ENCODE measurements at regions not wholly inside any gene's neighbourhood (a gene's known extent, or its start where the extent isn't known, plus 50 kb on each side); places are given as distances from the start of the nearest gene placed in this dataset.

DNA sequence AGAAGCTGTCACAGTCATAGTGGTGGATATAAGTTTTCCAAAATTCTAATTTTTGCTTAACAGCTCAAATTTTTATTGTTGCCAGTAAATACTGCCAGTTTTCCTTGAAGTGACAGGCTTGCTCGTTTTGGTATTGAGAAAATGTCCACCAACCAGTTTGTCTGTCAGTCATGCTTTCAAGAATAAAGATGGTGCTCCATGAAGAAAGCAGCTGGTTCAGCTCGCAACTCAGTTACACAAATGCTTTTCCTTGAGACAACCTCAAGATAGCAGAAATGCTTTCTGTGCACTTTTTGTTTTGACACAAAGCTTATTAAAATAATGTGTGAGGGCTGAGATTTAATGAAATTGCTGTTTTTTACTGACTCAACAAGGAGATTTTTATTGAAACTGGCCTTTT lies 135.7 kb downstream of the LRRC70 start:
- no peak for DNase-seq (ENCODE audit: low read depth)

DNA sequence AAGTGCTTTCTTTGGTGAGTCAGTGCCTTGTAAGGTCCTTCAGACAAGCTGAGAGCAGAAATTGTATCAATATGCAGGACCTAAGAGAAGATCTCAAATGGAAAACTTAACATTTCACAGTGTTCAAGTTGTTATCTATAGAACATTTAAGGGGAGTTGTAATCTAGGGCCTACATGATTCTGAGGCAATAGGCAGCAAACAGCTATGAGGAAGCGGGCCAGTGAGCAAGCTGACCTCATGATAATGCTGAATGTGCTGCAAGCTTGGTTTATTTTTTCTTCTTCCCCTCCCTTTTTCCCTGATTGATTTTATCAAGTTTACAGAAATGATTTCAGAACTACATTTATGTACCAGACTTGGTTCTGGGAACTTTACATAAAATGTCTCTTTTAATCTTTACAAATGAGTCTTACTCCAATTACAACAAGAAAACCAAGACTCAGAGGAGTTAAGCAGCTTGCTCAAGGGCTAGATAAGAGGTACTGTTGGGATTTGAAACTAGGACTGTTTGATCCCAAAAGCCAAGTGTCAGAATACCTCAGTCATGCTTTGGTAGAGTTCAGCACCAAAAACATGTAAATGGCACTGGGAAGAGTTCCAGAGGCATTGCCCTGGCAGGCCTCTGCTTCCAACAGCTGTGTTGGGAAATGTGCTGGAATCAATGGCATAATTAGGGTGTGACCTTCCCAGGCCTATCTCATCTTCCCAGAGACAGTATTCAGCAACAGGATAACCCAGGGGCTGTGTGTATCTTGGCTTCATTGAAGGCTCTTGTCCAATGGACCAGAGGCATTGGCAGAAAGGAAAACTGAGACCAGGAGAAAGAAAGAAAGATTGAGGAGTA lies 130.1 kb downstream of the LRRC70 start:
- no peak for DNase-seq (ENCODE audit: low read depth)

DNA sequence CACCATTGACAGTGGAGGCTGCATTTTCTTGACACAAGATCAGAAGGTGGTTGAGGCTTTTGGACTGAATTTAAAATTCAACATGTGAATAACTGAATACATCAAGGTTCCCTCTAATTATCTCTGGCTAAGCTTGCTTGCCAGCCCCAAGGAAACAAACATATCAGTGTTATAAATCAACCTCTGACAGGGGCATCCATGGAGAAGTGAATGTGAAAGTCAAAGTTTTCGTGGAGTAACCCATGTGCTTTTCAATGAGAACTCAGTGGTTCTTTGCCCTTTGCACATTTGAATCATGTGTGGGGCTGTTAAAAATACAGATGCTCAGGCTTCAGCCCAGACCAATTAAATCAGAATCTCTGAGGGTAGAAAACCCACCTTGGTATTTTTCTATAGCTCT lies 128.9 kb downstream of the LRRC70 start:
- no peak for DNase-seq (ENCODE audit: low read depth)

DNA sequence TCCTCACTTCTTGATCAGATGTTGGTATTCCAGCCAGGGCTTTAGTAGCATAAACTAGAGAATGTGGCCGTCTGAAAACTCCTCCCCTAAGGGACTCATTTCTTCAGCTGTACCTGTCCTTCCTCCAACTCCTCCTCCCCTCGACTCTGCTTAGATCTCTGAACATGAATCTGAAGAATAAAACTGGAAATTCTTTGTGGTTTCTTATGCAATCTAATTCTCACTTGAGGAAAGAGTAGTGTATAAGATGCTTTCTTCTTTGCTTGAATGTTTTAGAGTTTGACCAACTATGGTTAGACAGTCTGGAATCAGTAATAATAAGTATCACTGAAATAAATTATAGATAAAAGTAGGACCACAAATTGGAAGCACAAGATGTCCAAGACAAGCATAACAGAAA lies 128.5 kb downstream of the LRRC70 start:
- no peak for DNase-seq (ENCODE audit: low read depth)

DNA sequence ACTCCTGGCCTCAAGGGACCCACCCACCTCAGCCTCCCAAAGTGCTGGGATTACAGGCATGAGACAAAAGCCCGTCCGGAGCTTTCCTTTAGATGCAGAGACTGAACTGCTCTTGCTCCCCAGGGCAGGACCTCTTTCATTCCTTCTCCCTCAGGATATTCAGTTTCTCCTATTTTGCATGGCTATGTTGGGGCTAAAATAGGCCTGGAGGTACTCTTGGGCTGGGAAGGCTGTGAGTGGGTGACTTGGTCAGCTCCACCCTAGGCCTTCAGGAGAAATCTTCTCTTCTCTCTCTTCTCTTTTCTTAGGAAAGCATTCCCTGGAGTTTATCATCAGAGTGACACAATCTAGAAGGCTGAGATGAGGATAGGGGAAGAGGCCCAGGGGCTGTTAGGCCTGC lies 126.4 kb downstream of the LRRC70 start:
- DNase-seq (ENCODE audit: low read depth): no peak

DNA sequence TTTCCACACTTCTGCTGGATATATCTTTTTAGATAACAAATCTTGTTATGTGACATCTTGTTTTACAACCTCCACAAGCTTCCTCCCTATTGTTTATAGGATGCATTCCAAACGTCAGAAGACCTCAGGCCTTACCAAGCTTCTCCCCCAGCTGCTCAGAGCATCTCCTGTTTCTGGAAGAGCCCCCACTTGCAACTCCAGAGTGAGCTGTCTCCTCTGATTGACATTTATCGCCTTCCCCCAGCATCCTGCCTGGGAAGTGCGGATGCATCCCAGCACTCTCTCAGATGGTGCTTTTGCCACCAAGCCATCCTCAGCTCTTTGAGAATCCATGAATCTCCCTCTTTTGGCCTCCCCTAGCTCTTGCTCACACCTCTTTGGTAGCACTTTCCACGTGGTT lies 123.5 kb downstream of the LRRC70 start:
- DNase-seq (ENCODE audit: low read depth): no peak

DNA sequence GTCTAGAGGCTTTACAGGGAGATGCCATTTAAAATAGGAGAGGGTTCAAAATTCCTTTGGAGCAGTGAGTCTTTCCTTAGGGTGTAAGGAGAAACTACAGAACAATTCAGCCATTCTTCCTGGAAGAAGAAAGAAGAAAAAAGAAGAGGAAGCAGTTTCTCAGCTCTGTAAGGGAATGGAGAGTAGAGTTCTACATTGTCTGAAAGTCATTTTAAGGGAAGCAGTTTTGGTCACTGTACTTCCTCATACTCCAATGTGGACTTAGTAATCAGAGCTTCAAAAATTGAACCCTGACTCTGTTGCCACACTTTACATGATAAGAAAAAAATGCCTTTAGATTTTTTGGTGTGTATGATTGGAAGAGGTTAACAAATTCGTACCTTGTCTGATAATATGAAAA lies 122.4 kb downstream of the LRRC70 start:
- DNase-seq (ENCODE audit: low read depth): no peak

DNA sequence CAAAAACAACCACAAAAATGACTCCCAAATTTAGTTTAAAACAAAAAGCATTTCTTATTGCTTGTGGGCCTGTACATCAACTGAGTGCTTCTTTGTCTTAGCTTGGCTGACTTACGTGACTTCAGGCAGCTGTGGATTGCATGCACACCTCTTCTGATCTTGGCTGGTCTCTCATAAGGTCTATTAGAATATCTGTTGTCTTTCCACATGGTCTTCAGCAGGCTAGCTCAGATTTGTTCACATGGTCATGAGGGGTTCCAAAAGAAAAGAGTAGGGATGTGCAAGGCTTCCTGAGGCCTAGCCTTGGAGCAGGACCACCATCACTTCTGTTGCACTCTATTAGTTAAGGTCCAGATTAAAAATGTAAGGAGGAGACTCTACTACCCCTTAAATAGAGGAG lies 120.1 kb downstream of the LRRC70 start:
- DNase-seq (ENCODE audit: low read depth): no peak

DNA sequence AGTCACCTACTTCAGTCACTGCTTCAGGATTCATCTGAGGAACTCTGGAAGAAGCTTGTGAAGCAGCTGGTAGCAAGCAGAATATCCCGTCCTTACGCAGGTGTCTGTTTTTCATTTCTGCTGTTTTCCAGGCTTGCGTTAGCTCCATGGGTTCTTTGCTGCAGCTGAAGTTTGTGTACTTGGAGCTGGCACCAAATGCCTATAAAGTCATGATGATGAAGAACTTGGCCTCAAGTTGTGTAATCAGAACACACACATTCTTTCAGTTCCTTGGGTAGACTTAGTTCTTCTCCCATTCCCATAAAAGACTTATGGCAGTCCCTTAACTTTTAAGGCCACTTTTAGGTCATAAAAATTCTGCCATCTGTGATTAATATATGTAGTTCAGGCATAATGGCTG lies 116.7 kb downstream of the LRRC70 start:
- DNase-seq (ENCODE audit: low read depth): no peak

DNA sequence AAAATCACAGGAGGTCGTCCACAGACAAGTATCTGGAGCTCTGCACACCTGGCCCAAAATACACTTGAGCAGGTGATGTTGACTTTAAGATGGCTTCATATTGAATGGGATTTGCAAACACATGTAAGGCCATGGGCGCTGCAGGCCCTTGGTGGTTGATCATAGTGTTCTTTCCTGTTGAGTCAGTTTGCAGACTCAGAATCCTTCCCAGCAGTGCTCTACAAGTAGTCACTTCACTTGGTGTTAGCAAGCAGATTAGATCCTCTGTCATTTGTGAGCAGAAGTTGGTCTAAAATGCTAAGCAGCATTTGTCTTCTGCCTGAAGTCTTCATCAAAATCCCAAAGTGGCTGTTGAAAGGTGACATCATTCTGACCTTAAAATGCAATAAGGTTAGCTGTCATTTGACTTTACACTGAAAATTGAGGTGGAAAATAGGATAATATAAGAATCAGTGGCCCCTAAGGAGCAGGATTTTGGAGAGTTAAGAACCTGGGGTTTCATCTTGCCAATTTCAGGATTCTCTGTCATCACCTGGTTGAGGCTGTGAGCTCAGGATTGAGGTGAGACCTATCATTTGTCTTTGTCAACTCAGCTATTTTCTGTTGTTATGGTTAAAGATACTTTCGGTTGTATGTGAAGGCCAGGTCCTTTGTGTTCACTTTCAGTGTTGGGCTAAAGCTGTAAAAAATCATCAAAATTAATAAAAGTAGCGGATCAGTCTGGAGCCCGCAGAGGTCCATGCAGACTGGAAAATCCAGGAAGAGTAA lies 114.5 kb downstream of the LRRC70 start:
- DNase-seq (ENCODE audit: low read depth): no peak

DNA sequence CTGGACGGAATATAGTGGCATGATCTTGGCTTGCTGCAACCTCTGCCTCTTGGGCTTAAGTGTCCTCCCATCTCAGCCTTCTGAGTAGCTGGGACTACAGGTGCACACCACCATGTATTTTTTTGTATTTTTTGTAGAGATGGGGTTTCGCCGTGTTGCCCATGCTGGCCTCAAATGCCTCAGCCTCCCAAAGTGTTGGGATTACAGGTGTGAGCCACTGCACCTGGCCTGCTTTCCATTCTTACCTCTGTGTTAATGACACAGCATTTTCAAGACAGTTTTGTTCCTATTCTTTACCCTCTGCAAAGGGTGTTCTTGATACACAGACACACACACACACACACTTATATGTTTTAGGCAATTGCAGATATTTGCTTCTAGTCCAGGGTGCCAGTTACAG lies 113.3 kb downstream of the LRRC70 start:
- no peak for DNase-seq (ENCODE audit: low read depth)

DNA sequence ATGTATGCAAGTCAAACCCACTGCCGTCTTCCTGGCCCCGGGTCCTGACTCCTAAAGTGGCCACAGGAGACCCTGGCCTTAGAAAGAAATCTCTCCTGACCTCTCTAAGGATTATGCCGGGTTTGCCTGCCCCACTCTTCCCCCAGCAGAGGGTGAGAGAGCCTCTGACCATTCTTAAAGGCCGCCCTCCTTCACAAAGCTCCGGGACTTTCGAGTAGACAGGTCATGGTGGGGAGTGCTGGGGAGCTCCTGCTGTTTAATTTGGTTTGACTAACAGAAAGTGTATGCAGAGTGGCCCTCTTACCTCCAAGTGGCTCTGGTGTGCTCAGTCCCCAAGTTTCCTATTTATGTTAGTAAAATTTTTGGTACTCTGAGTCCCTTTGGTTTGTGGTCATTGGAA lies 111.8 kb downstream of the LRRC70 start:
- DNase-seq (ENCODE audit: low read depth): no peak

DNA sequence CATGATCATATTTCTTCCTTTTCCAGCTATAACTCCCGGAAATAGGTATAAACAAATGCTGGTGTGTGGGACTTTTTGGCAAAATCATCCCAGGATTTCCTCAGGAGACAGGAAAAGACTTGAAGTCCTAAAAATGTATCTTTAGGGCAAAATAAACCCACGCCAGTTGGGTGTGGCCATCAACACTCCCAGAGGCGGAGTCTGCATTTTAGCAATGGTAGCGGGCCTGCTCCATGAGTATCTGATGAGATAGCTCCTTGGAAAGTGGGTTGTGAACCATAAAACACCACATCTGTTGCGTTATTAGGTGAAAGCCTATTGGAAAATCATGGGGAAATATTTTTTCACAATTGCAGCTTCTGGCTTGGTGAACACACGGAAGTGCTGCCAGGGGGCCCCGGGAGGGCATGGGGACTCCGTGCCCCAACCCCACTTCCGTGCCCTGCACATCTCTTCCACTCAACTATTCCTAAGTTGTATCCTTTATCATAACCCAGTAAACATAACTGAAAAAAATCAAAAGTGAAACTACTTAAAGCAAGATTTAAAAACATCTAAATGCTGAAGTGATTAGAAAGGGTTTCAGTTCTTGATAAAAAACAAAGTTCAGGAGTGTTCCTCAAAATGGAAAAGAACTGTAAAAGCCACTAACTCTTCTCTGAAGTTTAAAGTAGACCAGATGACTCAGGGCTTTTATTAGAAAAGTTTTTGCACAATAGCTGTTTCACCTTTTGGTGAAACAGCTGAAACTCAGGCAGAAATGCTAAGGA lies 111.2 kb downstream of the LRRC70 start:
- no peak for DNase-seq (ENCODE audit: low read depth)

DNA sequence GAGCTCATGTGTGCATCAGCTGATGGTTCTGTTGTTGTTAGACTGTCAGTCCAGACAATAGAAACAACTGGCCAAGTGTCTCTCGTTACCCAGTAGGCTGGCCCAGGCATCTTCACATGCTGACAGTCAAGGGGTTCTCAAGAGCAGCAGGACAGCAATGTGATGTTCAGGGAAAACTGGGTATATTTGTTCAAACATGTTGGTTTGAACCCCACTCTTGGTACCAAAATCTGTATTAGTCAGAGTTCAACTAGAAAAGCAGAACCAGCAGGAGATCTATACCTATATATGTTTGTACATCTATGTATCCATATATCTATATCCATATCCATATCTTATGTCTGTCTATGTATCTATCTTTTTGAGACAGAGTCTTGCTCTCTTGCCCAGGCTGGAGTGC lies 108.1 kb downstream of the LRRC70 start:
- no peak for DNase-seq (ENCODE audit: low read depth)

DNA sequence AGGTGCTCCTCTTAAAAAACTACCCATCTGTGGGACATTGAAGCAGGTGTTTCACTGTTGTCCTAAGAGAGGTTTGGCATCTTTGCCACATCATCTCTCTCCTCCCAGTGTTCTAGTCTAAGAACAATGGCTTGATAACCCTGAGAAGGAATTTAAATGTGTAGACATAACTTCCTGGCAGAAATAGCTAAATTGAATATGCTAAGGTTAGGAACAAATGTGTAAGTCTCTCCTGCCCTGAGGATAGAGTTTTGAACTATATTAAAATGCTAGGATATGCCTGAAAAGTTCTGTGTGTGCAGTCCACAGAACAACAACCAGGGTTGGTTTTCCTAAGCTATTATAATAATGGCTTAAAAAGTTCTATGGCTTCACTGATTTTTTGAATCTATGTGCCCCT lies 106.6 kb downstream of the LRRC70 start:
- DNase-seq (ENCODE audit: low read depth): no peak

DNA sequence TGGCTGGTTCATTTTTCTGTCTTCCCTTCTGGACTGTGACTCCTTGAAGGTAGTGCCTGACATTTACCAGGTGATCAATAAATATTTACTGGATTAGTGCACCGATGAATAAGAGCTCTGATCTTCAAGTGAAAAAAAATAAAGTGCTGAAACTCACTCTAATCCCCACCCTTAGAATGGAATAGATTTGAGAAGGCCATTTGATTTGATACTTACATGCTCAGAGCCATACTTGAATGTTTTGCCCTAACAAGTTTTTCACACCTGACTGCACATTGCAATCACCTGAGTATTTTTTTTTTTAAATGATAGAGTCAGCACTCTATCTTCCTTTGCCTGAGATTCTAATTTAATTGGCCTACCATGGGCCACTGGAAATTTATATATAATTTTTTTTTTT lies 105.7 kb downstream of the LRRC70 start:
- DNase-seq (ENCODE audit: low read depth): no peak

DNA sequence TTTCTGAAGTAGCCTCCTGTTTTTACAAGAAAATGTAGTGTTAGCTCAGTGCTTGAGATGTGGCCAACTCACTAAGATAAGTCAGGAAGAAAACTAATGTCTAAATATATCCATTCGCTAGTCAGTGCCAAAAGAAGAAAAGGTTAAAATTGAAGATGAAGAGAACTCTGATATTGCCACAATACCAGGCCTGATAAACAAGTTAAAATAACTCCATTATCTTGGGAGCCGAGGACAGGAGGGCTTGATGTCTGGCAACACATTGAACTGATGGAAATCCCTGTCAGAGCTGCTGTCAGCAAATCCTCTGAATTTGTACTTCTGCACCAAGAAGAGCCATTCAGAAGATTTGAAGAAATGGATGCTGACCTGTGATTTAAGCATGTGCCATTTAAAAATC lies 103.4 kb downstream of the LRRC70 start:
- DNase-seq (ENCODE audit: low read depth): no peak

DNA sequence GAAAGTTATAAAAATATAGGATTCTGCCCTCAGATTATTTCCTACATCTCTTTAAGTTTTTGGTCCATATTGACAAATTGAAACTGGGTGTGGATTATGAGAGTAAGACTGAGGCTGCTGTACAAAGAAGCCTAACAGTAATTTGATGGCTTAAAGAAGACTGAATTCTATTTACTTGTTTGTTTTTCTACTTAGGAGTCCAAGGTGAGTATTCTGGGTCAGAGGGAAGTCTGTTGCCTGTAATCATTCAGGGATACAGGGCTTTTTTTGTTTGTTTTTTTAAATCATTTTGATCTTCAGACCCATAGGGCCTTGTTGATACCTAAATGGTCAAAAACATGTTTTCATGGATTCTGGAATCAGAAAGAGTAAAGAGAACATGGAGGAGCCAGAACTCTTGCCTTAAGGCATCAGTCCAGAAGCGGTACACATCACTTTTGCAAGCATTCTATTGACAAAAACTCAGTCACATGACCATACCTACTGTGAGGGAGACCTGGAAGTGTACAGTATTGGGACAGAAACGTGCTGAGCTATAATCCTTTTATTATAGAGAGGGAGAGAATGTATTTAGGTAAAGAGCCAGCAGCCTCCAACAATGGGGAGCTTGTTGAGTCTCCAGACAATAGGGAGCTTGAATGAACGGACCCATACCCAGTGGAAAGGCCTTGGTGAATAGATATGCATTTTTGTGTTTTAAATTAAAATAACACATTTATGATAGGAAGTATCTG lies 102.7 kb downstream of the LRRC70 start:
- DNase-seq (ENCODE audit: low read depth): no peak

DNA sequence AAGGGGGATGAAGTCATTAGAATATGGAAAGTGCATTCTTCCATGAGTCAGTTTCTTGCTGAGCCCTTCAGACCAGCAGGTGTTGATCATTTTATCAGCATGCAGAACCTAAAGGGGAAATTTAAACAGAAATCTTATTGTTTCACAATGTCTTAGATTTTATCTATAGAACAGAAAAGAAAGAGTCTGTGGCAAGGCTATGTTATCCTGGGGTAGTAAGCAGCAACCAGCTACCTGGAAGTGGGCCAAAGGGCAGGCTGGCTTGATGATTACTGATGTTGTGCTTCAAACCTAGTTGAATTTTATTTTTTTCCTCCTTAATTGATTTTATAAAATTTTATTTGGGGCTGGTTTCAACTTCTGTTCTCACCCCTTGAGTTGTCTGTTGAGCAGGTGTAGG lies 101.5 kb downstream of the LRRC70 start:
- no peak for DNase-seq (ENCODE audit: low read depth)
